ENCODE measurements at regions not wholly inside any gene's neighbourhood (a gene's known extent, or its start where the extent isn't known, plus 50 kb on each side); places are given as distances from the start of the nearest gene placed in this dataset.

DNA sequence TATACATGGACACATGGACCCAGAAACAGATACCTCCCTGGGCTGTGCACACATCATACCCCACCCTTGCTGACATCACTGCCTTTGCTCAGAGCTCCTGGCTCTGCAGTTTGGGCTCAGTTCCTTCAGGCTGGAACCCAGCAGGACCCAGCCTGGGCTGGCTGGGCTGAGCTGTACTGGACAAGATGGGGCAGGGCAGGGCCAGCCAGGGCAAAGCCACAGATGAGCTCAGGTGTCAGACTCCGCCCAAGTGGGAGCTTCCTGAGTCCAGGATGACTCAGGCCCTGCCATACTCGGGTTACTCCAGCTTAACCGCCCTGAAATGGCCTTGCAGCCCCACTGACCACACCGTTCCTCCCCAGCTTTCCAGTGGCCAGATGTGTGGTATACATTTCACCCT lies 284.9 kb downstream of the OSR1 start:
- TF ChIP-seq, protein P1, sequence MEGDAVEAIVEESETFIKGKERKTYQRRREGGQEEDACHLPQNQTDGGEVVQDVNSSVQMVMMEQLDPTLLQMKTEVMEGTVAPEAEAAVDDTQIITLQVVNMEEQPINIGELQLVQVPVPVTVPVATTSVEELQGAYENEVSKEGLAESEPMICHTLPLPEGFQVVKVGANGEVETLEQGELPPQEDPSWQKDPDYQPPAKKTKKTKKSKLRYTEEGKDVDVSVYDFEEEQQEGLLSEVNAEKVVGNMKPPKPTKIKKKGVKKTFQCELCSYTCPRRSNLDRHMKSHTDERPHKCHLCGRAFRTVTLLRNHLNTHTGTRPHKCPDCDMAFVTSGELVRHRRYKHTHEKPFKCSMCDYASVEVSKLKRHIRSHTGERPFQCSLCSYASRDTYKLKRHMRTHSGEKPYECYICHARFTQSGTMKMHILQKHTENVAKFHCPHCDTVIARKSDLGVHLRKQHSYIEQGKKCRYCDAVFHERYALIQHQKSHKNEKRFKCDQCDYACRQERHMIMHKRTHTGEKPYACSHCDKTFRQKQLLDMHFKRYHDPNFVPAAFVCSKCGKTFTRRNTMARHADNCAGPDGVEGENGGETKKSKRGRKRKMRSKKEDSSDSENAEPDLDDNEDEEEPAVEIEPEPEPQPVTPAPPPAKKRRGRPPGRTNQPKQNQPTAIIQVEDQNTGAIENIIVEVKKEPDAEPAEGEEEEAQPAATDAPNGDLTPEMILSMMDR (IDR thresholded peaks at IDR 0.05 in 4 of 5, conservative IDR thresholded peaks at IDR 0.05 in 1 of 5): no peak
- no peak for TF ChIP-seq POLR2A (IDR thresholded peaks at IDR 0.05)
